Fibroblast of lung (primary cell): ENCODE measurements at regions not wholly inside any gene's neighbourhood (a gene's known extent, or its start where the extent isn't known, plus 50 kb on each side); places are given as distances from the start of the nearest gene placed in this dataset.

ENCODE experiments used
- DNase-seq, 2 donors: peaks; one replicate each; pipeline versions ENCODE4 v3.0.0 to v3.0.0-alpha.2; 2010; ENCODE audit warnings: low read depth in 2 of 2
- H2AFZ ChIP-seq: 2 replicates; pipeline ENCODE4 v1.5.1; 2012; ENCODE audit warnings: low read length, control low read depth, inconsistent platforms
- H3K27ac ChIP-seq: 2 replicates; pipeline ENCODE4 v1.5.1; 2011; ENCODE audit warnings: low read length, control low read depth; ENCODE audit not compliant: insufficient read depth
- H3K27me3 ChIP-seq: 2 replicates; pipeline ENCODE4 v1.5.1; 2011; ENCODE audit warnings: mild to moderate bottlenecking, low read length; ENCODE audit not compliant: control insufficient read depth, insufficient read depth
- H3K36me3 ChIP-seq: 2 replicates; pipeline ENCODE4 v1.5.1; 2011; ENCODE audit warnings: low read length; ENCODE audit not compliant: control insufficient read depth, insufficient read depth
- H3K4me1 ChIP-seq: 2 replicates; pipeline ENCODE4 v1.5.1; 2011; ENCODE audit warnings: low read length; ENCODE audit not compliant: control insufficient read depth, insufficient read depth; ENCODE audit errors: extremely low read depth
- H3K4me2 ChIP-seq: 2 replicates; pipeline ENCODE4 v1.5.1; 2011; ENCODE audit warnings: low read length, control low read depth; ENCODE audit not compliant: insufficient read depth; ENCODE audit errors: extremely low read depth
- H3K4me3 ChIP-seq, 4 experiments: fragments of 200-600 bp in 1 of 4; sonication (generic) in 1 of 4; replicated peaks in 1 of 4; 2 replicates each; pipeline ENCODE4 v1.5.1; 2011 to 2016; ENCODE audit warnings: low read length in 4 of 4, low read depth in 3 of 4, mild to moderate bottlenecking in 3 of 4, control low read depth in 2 of 4, inconsistent platforms in 1 of 4, mixed read lengths in 1 of 4; ENCODE audit not compliant: insufficient read depth in 1 of 4; ENCODE audit errors: control extremely low read depth in 1 of 4
- H3K79me2 ChIP-seq: 2 replicates; pipeline ENCODE4 v1.5.1; 2012; ENCODE audit warnings: mild to moderate bottlenecking, low read length, inconsistent platforms; ENCODE audit not compliant: control insufficient read depth, insufficient read depth
- H3K9ac ChIP-seq: 2 replicates; pipeline ENCODE4 v1.5.1; 2011; ENCODE audit warnings: mild to moderate bottlenecking, low read length, control low read depth; ENCODE audit not compliant: insufficient read depth
- H3K9me3 ChIP-seq: 2 replicates; pipeline ENCODE4 v1.5.1; 2012; ENCODE audit warnings: low read depth, low read length; ENCODE audit not compliant: control insufficient read depth, insufficient read depth
- H4K20me1 ChIP-seq: 2 replicates; pipeline ENCODE4 v1.5.1; 2011; ENCODE audit warnings: low read length; ENCODE audit not compliant: control insufficient read depth, insufficient read depth; ENCODE audit errors: extremely low read depth
- CTCF ChIP-seq, 2 donors: IDR thresholded peaks in 1 of 2; conservative IDR thresholded peaks in 1 of 2; 1 replicate in 1 of 2; 2 replicates in 1 of 2; pipeline ENCODE4 v1.5.1; 2011 to 2012; ENCODE audit warnings: low read length in 2 of 2, control low read depth in 1 of 2, inconsistent platforms in 1 of 2, low read depth in 1 of 2, mild to moderate bottlenecking in 1 of 2
- EZH2 ChIP-seq: IDR thresholded peaks from 2 replicates; pipeline ENCODE4 v1.5.1; 2012; ENCODE audit warnings: low read length, control low read depth, mild to moderate bottlenecking; ENCODE audit errors: missing control alignments

DNA sequence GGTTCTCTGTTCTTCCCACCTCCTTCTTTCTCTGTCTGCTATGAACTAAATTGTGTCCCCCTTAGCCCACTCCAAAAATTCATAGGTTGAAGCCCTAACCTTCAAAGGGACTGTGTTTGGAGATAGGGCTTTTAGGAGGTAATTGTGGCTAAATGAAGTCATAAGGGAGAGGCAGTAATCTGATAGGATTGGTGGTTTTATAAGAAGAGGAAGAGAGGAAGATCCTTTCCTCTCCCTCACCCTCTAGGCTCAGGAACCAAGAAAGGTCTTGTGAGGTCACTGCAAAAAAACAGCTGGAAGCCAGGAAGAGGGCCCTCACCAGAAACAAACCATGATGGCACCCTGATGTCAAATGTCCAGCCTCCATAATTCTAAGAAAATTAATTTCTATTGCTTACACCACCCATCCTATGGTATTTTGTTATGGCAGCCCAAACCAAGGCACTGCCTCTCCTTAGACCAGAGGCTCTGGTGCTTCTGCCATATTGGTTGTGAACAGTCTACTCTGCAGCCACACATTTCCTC, 135.1 kb upstream of the COL21A1 start:
- no peak for DNase-seq
- no peaks in the 10 kb centered on the region for H4K20me1 ChIP-seq
- no peaks in the 10 kb centered on the region for H3K4me1 ChIP-seq
- no peak overlapping the region for H3K4me3 ChIP-seq
- H3K27ac ChIP-seq = no peak overlapping the region
- H3K79me2 ChIP-seq = no peaks in the 10 kb centered on the region
- H2AFZ ChIP-seq = no peak overlapping the region
- no peak overlapping the region for H3K9ac ChIP-seq
- H3K36me3 ChIP-seq = no peaks in the 10 kb centered on the region
- TF ChIP-seq EZH2 = no peak
- no peak for TF ChIP-seq CTCF (conservative IDR thresholded peaks at IDR 0.05 in 1 of 2, IDR thresholded peaks at IDR 0.05 in 1 of 2; ENCODE audit: low read depth in 1 of 2, low read length in 2 of 2)
- no peak overlapping the region for H3K4me2 ChIP-seq
- H3K27me3 ChIP-seq = no peaks in the 10 kb centered on the region
- no peaks in the 10 kb centered on the region for H3K9me3 ChIP-seq

DNA sequence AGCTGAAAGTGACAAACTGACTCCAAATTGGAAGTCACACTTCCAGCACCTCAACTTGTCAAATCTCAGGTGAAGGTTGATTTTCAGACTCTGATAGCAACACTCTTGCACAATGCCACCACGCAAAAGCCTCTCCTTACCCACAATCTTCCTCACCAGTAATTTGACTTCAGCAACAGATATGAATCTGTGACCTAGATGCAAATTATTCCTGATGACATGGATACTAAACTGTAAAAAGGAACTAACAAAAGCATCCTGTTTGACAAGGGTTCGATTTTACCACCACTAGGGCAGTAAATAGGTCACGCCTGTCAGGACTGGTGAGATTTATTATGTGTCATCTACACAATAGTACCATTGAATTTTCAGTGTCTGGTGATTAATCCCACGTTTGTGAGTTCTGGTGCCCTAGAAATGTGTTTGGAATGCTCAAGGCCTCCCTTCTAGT, 134.4 kb upstream of the COL21A1 start:
- Histone ChIP-seq H3K4me3 (no peak overlapping the region), H3K4me1 (no peaks in the 10 kb centered on the region), H3K9me3 (no peaks in the 10 kb centered on the region), H3K36me3 (no peaks in the 10 kb centered on the region), H2AFZ (no peak overlapping the region), H3K4me2 (no peak overlapping the region), H3K79me2 (no peaks in the 10 kb centered on the region), H3K9ac (no peak overlapping the region), H3K27me3 (no peaks in the 10 kb centered on the region), H4K20me1 (no peaks in the 10 kb centered on the region), H3K27ac (no peak overlapping the region)
- TF ChIP-seq EZH2 = no peak
- DNase-seq = peak; percentile 52 to 64

- Histone ChIP-seq H4K20me1 (no peaks in the 10 kb centered on the region), H3K9me3 (no peaks in the 10 kb centered on the region), H3K36me3 (no peaks in the 10 kb centered on the region), H2AFZ (no peak overlapping the region), H3K4me1 (no peaks in the 10 kb centered on the region), H3K27me3 (no peaks in the 10 kb centered on the region), H3K9ac (no peak overlapping the region), H3K79me2 (no peaks in the 10 kb centered on the region), H3K4me3 (no peak overlapping the region), H3K4me2 (no peak overlapping the region), H3K27ac (no peak overlapping the region)
- TF ChIP-seq CTCF (conservative IDR thresholded peaks at IDR 0.05 in 1 of 2, IDR thresholded peaks at IDR 0.05 in 1 of 2; ENCODE audit: low read depth in 1 of 2, low read length in 2 of 2) (no peak), EZH2 (no peak)
- DNase-seq = no peak
Measured at GRCh38 chr6:56380476-56380875, 133.1 kb upstream of the COL21A1 start.
